Stimulated activated effector memory CD8-positive, alpha-beta T cell treated with anti-CD3 and anti-CD28 coated beads, Interleukin-12 subunit alpha, Interleukin-12 subunit beta, amount 100 ng/mL, for 72 hours (primary cell): ENCODE measurements at regions not wholly inside any gene's neighbourhood (a gene's known extent, or its start where the extent isn't known, plus 50 kb on each side); places are given as distances from the start of the nearest gene placed in this dataset.
A peak's percentile ranks its signal among the peaks of the same experiment; 100 is the strongest.

Source experiments
- ATAC-seq: fragments of 150-1000 bp; cut with Tn5 transposase; 2 replicates; pipeline ENCODE4 v1.10.0; 2021
- DNase-seq, 2 donors: peaks; one replicate each; pipeline ENCODE4 v3.0.0; 2021 to 2022; ENCODE audit warnings: low spot score in 2 of 2
- H3K27ac Mint-ChIP-seq: one replicate; pipeline ENCODE4 v1.8.0; 2022; ENCODE audit warnings: mild to moderate bottlenecking, mixed read lengths
- H3K36me3 Mint-ChIP-seq: one replicate; pipeline ENCODE4 v1.8.0; 2022; ENCODE audit warnings: mild to moderate bottlenecking, mixed read lengths
- H3K4me1 Mint-ChIP-seq: one replicate; pipeline ENCODE4 v1.8.0; 2022; ENCODE audit warnings: mixed read lengths
- H3K4me3 Mint-ChIP-seq: one replicate; pipeline ENCODE4 v1.8.0; 2022; ENCODE audit warnings: mild to moderate bottlenecking, mixed read lengths
- H3K9me3 Mint-ChIP-seq: one replicate; pipeline ENCODE4 v1.8.0; 2022; ENCODE audit warnings: mixed read lengths

DNA sequence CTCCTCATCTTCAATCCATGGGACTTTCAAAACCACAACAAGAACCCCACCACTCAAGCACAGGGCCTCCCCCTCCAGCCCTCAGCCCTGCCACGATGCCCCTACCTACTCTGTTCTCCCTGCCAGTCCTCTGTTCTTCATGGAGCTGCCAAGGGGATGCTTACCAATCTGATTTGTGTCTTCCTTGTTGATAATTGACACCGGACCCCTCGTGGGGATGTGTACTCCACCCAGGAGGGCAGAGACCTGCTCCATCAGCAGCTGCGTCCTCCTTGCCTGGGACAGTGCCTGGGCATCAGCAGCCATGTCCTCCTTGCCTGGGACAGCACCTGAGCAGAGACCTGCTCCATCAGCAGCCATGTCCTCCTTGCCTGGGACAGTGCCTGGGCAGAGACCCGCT, 1489.2 kb downstream of the TBC1D22A start:
- H3K9me3 Mint-ChIP-seq: no peaks in the 10 kb centered on the region
- H3K36me3 Mint-ChIP-seq: no peaks in the 10 kb centered on the region
- ATAC-seq: no peak
- no peak overlapping the region for H3K27ac Mint-ChIP-seq
- DNase-seq: no peak
- H3K4me1 Mint-ChIP-seq: no peaks in the 10 kb centered on the region
- H3K4me3 Mint-ChIP-seq: no peak overlapping the region

DNA sequence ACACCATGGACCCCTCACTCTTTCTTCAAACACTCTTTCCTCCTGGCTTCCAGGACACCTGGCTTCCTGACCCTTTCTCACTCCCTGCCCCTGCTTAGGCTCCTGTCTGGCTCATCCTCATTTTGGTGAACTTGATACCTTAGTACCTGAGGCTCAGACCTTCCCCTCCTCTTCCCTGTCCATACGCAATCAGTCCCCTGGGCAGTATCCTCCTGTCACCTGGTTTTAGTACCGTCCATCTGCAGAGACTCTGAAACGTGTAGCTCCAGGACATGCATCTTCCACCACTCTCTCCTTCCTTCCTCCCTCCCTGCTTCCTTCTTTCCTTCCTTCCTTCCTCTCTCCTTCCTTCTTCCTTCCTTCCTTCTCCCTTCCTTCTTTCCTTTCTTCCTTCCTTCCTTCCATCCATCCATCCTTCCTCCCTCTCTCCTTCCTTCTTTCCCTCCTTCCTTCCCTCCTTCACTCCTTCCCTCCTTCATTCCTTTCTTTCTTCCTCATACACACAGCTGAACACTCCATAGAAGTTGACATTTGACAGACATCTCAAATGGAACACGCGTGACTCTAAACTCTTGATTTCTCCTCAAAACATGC, 1488.6 kb downstream of the TBC1D22A start:
- H3K9me3 Mint-ChIP-seq: no peaks in the 10 kb centered on the region
- no peak overlapping the region for H3K4me3 Mint-ChIP-seq
- H3K4me1 Mint-ChIP-seq: no peaks in the 10 kb centered on the region
- H3K27ac Mint-ChIP-seq: no peak overlapping the region
- DNase-seq (no peak), ATAC-seq (no peak)
- no peaks in the 10 kb centered on the region for H3K36me3 Mint-ChIP-seq

DNA sequence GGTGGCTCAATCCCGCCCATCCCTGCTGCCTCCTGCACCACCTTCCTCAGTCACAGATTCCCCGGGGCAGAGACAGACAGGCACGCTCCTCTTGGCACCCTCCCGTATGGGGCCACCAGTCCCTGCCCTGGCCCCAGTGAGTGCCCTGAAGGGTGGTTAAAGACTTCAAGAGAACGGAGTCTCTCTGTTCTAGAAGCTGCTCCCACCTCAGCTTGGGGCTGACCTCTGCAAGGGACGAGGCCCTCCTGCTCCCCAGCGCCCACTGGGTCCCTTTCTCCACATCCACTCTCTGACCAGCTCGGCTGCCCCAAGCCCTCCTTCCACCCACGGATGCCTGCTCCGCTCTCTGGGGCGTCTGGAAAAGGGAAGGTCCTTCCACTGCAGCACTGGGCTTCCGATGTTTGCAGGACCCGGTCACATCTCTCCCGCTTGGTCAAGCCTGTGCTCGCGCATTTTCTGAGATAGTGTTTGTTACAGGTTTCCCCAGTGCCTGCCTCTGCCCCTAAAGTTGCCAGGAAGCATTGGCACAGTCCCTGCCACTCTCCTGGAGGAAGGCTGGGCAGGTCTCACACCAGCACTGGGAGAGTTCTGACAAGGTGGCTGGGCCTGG, 1487.9 kb downstream of the TBC1D22A start:
- ATAC-seq (peak; percentile 26), DNase-seq (no peak)
- H3K36me3 Mint-ChIP-seq: no peaks in the 10 kb centered on the region
- no peak overlapping the region for H3K27ac Mint-ChIP-seq
- H3K9me3 Mint-ChIP-seq: no peaks in the 10 kb centered on the region
- peaks cover under 1% of the 10 kb centered on the region for H3K4me1 Mint-ChIP-seq
- H3K4me3 Mint-ChIP-seq: no peak overlapping the region

DNA sequence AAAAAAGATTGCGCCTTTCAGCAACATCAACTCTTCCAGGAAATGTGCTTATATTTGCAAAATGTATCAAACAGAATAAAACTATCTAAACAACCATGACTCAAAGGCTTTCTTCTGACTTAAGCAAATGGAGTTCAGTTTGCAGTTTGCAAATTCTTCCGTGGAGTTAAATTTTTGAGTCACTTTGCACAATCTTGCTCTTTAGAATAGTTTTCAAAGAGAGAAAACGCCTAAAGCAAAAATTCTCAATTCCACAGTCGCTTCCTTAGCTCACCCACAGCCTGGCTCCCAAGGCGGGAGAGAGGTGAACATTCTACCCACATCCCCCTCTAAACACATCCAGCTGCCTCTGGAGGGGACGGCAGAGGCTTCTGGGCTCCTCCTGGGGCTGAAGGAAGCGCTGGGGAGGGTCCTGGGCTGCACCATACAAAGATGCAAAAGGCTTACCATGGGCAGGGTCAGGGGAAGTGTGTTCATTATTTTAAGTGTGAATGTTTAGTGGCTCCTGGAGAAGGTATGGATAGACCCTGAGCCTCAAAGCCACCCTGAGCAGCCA, 1487.3 kb downstream of the TBC1D22A start:
- Mint-ChIP-seq H3K9me3 (no peaks in the 10 kb centered on the region), H3K27ac (no peak overlapping the region), H3K4me1 (peaks cover 7% of the 10 kb centered on the region), H3K36me3 (no peaks in the 10 kb centered on the region), H3K4me3 (no peak overlapping the region)
- DNase-seq (no peak), ATAC-seq (no peak)

DNA sequence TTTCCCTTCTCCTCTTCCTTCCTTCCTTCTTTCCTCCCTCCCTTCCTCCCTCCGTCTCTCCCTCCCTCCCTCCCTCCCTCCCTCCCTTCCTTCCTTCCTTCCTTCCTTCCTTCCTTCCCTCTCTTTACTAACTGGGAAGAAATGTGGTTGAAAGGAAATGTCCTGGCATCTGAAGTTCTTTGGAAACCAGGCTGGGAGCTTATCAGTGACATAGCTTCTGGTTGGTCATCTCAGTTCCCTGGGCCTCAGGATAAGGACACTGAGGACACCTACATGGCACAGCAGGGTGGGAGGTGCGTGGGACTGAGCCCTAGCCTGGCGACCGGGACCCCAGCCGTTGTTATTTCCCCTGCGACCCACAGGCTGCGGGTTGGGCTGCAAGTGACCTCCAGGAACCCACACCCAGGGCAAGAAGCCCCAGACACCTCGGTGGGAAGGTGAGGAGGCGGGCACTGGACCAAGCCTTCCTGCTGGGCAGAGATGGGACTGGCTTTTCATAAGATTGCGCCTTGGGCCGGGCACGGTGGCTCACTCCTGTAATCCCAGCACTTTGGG, 1486.5 kb downstream of the TBC1D22A start:
- Mint-ChIP-seq H3K36me3 (no peaks in the 10 kb centered on the region), H3K27ac (no peak overlapping the region), H3K4me3 (no peak overlapping the region), H3K9me3 (no peaks in the 10 kb centered on the region), H3K4me1 (peaks cover 9% of the 10 kb centered on the region)
- ATAC-seq (no peak), DNase-seq (no peak)

DNA sequence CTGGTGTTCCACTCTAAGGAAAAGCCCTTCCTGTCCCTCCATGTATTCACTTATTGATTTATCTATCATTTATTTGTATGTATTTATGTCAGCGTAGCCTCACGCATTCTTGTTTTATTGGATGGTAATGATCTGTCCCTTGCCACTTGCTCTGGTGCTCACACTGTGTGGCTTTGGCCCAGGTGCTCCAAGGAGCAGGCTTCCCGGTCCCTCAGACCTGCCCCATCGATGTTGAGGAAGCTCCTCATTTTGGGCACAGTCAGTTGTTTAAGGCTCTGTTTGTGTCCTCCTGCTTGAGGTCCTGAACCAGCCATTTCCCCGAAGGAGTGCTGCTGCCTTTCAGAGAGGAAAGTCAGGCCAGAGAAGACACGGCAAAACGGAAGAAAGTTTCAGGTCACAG, 1485.4 kb downstream of the TBC1D22A start:
- Mint-ChIP-seq H3K4me3 (no peak overlapping the region), H3K27ac (no peak overlapping the region), H3K9me3 (no peaks in the 10 kb centered on the region), H3K36me3 (no peaks in the 10 kb centered on the region), H3K4me1 (peaks cover 9% of the 10 kb centered on the region)
- ATAC-seq: no peak
- DNase-seq: no peak

DNA sequence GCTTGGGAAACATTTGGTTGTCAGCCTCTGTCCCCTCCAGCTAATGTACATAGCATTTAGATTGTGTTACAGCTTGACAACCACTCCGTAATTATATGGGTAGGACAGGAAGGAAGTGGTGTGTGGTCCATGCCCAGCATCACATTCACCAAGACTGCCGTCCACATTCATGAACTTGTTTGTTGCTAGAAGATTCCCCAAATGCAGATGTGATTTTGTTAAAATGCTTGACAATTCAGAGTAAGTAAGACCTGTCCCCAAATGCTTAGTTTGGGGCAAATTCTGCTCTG, 1482.7 kb downstream of the TBC1D22A start:
- H3K4me3 Mint-ChIP-seq: no peak overlapping the region
- no peak for DNase-seq
- H3K27ac Mint-ChIP-seq: no peak overlapping the region
- peaks cover 15% of the 10 kb centered on the region for H3K4me1 Mint-ChIP-seq
- no peaks in the 10 kb centered on the region for H3K9me3 Mint-ChIP-seq
- no peak for ATAC-seq
- no peaks in the 10 kb centered on the region for H3K36me3 Mint-ChIP-seq

DNA sequence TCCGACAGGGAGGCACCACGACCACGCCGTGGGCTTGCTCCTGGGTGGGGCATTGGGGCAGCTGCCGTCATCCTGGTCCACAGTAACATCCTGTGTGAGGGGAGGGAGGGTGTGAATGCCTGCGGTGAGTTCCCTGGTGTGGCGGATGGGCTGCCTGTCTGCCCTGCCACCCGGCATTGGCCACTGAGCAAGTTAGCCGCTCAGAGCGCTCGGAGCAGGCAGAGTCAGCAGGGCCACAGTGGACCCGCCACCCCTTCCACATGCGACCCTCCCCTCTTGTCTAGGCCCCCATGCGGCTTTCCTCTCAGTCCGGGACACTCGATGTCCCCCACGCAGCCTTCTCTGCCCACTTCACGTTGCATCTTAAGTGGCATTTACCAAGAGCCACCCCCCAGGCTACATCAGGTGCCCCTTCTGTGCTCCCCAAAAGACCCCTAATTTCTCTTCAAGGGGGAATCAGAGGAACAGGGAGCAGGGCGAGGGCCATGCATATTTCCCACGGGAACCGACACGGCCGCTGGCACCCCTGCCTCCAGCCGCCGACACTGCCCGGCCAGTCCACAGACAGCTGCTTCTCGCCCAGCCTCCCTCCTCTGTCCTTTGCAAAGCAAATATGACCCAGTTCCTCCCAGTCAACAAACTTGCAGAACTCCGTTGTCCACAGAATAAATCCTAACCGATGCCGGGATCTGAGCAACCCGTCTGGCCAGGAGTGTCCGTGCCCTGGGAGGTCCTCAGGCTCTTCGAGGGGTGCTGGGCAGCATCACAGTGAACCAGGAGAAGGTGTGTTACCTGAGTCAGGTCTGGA, 1482.1 kb downstream of the TBC1D22A start:
- Mint-ChIP-seq H3K36me3 (no peaks in the 10 kb centered on the region), H3K27ac (no peak overlapping the region), H3K4me1 (peaks cover 15% of the 10 kb centered on the region), H3K4me3 (no peak overlapping the region), H3K9me3 (no peaks in the 10 kb centered on the region)
- ATAC-seq: no peak
- DNase-seq: no peak

DNA sequence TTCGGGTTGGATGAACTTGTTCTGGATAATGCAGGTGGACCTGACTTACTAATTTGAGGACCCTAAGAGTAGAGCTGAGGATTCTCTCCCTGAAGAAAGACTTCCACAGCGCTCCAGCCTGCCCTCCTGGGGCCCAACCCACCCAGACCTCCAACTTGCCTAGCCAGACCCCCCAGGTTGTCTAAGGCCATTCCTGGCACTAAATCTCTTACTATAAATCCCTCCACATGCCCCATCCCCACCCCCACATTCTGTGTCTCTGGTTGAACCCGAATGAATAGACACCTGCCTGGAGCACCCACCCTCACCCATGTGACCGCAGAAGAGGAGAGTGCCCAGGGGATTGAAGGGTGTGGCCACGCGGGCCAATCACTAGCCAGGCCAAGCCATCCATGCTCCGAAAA, 1480.0 kb downstream of the TBC1D22A start:
- no peak for DNase-seq
- Mint-ChIP-seq H3K4me3 (no peak overlapping the region), H3K9me3 (no peaks in the 10 kb centered on the region), H3K4me1 (peaks cover 15% of the 10 kb centered on the region), H3K27ac (no peak overlapping the region), H3K36me3 (no peaks in the 10 kb centered on the region)
- no peak for ATAC-seq

DNA sequence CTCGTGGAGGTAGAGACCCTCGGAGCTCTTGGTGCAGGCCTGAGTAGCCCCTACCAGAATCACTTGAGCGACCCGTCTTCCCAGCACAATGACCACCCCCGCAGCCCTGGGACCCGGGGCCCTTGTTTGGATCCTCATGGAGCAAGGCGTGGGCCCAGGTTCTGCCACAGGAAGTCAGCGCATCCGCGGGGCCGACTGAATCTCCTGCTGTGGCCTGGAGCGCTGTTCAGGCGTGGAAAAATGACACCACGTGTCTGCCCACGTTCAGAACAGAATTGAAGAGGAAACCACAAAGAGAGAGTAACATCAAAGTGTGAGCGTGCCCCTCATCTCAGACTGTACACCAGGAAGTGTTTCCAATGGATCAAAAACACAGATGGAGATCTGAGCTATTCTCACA, 1479.2 kb downstream of the TBC1D22A start:
- no peak for DNase-seq
- Mint-ChIP-seq H3K4me3 (no peak overlapping the region), H3K4me1 (peaks cover 15% of the 10 kb centered on the region), H3K27ac (no peak overlapping the region), H3K36me3 (no peaks in the 10 kb centered on the region), H3K9me3 (no peaks in the 10 kb centered on the region)
- peak; percentile 28 for ATAC-seq

DNA sequence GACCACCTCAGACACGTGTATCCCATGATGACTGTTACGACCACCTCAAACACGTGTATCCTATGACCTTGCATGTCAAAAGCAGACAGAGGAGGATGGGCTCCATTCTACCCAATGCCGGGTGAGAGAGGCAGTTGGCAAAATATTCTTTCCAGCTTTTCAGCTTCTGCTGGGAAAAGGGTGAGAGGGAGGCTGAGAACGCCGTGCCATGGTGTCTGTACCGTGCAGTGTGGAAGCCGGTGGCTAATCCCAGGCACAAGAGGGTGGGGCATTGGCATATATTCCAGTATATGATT, 1478.4 kb downstream of the TBC1D22A start:
- no peaks in the 10 kb centered on the region for H3K9me3 Mint-ChIP-seq
- DNase-seq (no peak), ATAC-seq (no peak)
- no peaks in the 10 kb centered on the region for H3K36me3 Mint-ChIP-seq
- no peak overlapping the region for H3K27ac Mint-ChIP-seq
- no peak overlapping the region for H3K4me3 Mint-ChIP-seq
- peaks cover 15% of the 10 kb centered on the region for H3K4me1 Mint-ChIP-seq

DNA sequence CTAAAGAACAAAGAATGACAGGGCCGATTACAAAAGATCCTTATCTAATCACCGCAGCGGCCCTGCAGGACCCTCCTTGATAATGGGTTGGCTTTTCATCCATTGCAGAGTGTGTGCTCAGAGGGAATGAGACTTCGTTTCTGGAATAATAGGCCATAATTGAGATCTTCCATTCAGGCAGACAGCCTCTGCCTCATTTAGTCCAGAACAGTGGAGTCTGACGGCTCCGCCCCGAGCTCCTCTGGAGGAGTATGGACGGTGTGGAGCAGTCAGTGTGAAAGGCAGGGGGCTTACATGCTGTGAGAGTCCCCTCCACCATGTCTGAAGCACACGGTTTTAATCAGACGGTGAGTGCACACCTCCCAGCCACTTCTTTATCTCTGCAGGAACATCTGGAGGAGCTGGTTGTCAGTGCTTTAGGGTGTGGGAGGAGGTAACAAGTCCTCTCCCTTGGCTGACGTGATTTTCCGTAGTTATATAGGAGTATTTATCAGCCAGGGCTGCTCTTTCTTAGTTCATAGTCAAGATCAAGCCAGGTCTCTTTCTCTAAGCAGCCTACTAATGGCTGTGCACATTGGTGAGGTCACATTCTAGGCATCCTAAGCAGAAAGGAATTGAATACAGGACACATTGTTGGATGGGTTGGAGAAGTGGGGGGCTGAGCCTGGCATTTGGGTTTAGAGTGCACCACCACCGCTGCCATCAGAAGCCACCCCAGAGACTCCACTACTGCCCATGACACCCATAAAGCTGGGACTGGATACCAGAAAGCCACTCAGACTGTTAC, 1477.9 kb downstream of the TBC1D22A start:
- no peak overlapping the region for H3K4me3 Mint-ChIP-seq
- H3K36me3 Mint-ChIP-seq: no peaks in the 10 kb centered on the region
- DNase-seq: no peak
- H3K27ac Mint-ChIP-seq: no peak overlapping the region
- no peak for ATAC-seq
- H3K4me1 Mint-ChIP-seq: peaks cover 14% of the 10 kb centered on the region
- no peaks in the 10 kb centered on the region for H3K9me3 Mint-ChIP-seq

DNA sequence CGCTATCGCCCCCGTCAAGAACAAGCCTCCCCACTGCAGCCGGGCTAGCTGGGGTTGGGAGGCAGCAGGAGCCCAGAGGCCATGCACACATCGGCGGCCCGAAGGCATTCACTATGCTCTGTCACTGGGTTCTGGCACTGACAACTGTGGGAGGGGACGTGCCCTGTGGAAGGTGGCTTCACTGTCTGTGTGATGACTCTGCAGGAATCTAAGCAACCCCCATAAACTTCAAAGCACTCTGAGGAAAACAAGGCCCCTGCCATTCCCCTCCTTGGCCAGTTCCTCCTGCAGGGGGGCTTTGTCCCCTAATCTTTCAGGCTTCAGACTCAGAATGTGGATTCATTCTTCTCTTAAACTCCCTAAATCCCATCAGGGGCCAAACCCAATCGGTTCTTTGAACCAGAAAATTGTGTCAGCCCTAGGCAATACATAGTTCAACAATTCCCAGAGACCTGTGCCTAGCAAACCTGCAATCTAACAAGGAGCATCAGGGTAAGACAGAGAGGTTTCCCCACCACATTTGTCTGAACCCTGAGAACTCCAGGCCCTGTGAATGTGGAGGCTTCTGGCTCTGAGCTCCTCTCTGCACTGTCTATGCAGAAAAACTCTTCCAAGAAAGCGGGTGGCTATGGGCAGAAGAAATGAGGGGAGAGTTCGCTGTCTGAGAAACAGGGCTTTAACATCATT, 1477.2 kb downstream of the TBC1D22A start:
- Mint-ChIP-seq H3K27ac (no peak overlapping the region), H3K36me3 (no peaks in the 10 kb centered on the region), H3K9me3 (peaks cover 3% of the 10 kb centered on the region), H3K4me3 (no peak overlapping the region), H3K4me1 (peaks cover 6% of the 10 kb centered on the region)
- no peak for DNase-seq
- ATAC-seq: no peak

DNA sequence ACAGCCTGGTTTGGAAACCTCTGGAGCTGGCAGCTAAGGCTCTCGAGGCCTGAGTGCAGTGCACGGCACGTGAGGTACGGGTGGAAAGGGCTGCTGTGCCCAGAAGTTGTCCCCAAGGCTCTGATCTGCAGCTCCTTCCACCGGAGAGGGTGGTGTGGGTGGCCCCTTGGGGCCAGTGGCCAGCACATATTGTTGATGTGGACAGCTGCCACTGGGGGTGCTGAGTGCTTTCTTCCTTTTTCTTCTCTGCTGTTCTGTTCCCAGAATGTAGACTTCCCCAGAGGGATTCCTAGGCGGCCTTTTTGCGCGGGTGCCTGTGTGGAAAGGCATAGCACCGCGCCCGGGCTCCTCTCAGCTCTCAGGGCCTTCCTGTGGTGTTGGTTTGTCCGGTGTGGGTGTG, 1476.5 kb downstream of the TBC1D22A start:
- Mint-ChIP-seq H3K36me3 (no peaks in the 10 kb centered on the region), H3K4me3 (no peak overlapping the region), H3K27ac (no peak overlapping the region), H3K4me1 (peaks cover 6% of the 10 kb centered on the region), H3K9me3 (peaks cover 4% of the 10 kb centered on the region)
- no peak for DNase-seq
- ATAC-seq: no peak
